ENCODE measurements at regions not wholly inside any gene's neighbourhood (a gene's known extent, or its start where the extent isn't known, plus 50 kb on each side); places are given as distances from the start of the nearest gene placed in this dataset.
"Not testable (repeated sequence)": the region's sequence is repeated elsewhere in the genome, so short reads cannot be mapped to it uniquely, and the experiment has no call there.

GRCh38 chr3:137872589-137872988 lies 108.5 kb downstream of the SOX14 start:
- not testable (repeated sequence) for TF ChIP-seq CTCF, POLR2A (IDR thresholded peaks at IDR 0.05)

All from uterus (tissue), 2 donors.